WTC11 (cell line): ENCODE measurements at regions not wholly inside any gene's neighbourhood (a gene's known extent, or its start where the extent isn't known, plus 50 kb on each side); places are given as distances from the start of the nearest gene placed in this dataset.

Experiments
- AFF4 ChIP-seq: sonication (generic); formaldehyde crosslinking; IDR thresholded peaks from 2 replicates; pipeline ENCODE4 v1.8.1; 2023; ENCODE audit warnings: mild to moderate bottlenecking, missing genetic modification reagents, borderline replicate concordance
- ATF2 ChIP-seq: sonication (generic); formaldehyde crosslinking; IDR thresholded peaks from 2 replicates; pipeline ENCODE4 v1.8.1; 2022; ENCODE audit warnings: low read depth, missing genetic modification reagents, borderline replicate concordance
- ATF6 ChIP-seq: sonication (generic); formaldehyde crosslinking; IDR thresholded peaks from 2 replicates; pipeline ENCODE4 v1.8.1; 2023; ENCODE audit warnings: mild to moderate bottlenecking, missing genetic modification reagents
- TEAD1 ChIP-seq: sonication (generic); formaldehyde crosslinking; IDR thresholded peaks from 2 replicates; pipeline ENCODE4 v1.8.0; 2022; ENCODE audit warnings: mild to moderate bottlenecking, missing genetic modification reagents
- ZNF317 ChIP-seq: sonication (generic); formaldehyde crosslinking; IDR thresholded peaks from 2 replicates; pipeline ENCODE4 v1.8.1; 2023; ENCODE audit warnings: low read depth, mild to moderate bottlenecking, moderate library complexity, missing genetic modification reagents, borderline replicate concordance
- ZNF512 ChIP-seq: sonication (generic); formaldehyde crosslinking; IDR thresholded peaks from 2 replicates; pipeline ENCODE4 v1.8.1; 2022; ENCODE audit warnings: missing genetic modification reagents, borderline replicate concordance
- TF ChIP-seq, protein P1 (sequence below): sonication (generic); formaldehyde crosslinking; IDR thresholded peaks from 2 replicates; pipeline ENCODE4 v1.8.0; 2022; ENCODE audit warnings: mild to moderate bottlenecking, missing genetic modification reagents

DNA sequence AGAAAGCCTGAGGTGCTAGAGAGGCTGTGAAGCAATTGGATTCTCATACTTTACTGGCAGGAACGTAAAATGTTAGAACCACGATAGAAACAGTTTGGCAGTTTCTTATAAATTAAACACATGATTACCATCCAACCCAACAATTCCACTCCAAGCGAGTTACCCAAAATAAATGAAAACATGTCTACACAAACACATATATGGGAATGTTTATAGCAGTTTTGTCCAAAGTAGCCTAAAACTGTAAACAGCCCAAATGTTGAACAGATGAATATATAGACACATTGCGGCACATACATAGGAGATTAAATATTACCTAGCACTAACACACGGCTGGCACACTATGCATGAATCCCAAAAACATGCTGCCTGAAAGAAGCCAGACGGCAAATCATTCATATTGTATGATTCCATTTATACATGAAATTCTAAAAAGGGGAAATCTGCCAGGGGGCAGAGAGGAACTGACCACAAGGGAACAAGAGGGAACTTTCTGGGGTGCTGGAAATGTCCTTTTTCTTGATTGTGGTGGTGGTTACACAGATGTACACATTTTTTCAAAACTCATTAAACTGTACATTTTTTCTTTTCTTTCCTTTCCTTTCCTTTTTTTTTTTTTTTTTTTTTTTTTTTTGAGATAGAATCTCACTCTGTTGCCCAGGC is 50.4 kb upstream of the SLC25A4 start (continued):
- TF ChIP-seq AFF4 (CRISPR knock-in tag) (no peak), ATF2 (CRISPR knock-in tag) (no peak), ZNF317 (CRISPR knock-in tag) (no peak), TEAD1 (no peak), ATF6 (CRISPR knock-in tag) (no peak), ZNF512 (CRISPR knock-in tag) (no peak)
- TF ChIP-seq, protein P1, sequence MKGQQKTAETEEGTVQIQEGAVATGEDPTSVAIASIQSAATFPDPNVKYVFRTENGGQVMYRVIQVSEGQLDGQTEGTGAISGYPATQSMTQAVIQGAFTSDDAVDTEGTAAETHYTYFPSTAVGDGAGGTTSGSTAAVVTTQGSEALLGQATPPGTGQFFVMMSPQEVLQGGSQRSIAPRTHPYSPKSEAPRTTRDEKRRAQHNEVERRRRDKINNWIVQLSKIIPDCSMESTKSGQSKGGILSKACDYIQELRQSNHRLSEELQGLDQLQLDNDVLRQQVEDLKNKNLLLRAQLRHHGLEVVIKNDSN (CRISPR knock-in tag) = no peak
